CD4-positive, alpha-beta memory T cell (primary cell): ENCODE measurements at regions not wholly inside any gene's neighbourhood (a gene's known extent, or its start where the extent isn't known, plus 50 kb on each side); places are given as distances from the start of the nearest gene placed in this dataset.
A peak's percentile ranks its signal among the peaks of the same experiment; 100 is the strongest.

ENCODE experiments used
- CTCF ChIA-PET: fragments of 350-600 bp; sonication (Branson Sonifier 250); formaldehyde crosslinking; loops from one replicate; lab custom pipeline; 2021; ENCODE audit warnings: inconsistent platforms; ENCODE audit not compliant: partially characterized antibody; lab: Charles Lee
- POLR2A ChIA-PET: fragments of 350-600 bp; sonication (Branson Sonifier 250); formaldehyde crosslinking; loops from one replicate; lab custom pipeline; 2021; ENCODE audit not compliant: partially characterized antibody; lab: Charles Lee
- DNase-seq, 5 donors: peaks; one replicate each; pipeline versions ENCODE4 v3.0.0 to v3.0.0-alpha.2; 2020 to 2022; ENCODE audit warnings: mixed read lengths in 1 of 5
- H3K27ac ChIP-seq: one replicate; pipeline ENCODE4 v1.7.0; 2013; ENCODE audit warnings: low read depth, low read length
- H3K27me3 ChIP-seq: 2 replicates; pipeline ENCODE4 v1.7.0; 2013; ENCODE audit warnings: mild to moderate bottlenecking, low read length, moderate library complexity; ENCODE audit not compliant: insufficient read depth
- H3K36me3 ChIP-seq: 2 replicates; pipeline ENCODE4 v1.7.0; 2013; ENCODE audit warnings: mild to moderate bottlenecking, low read length, moderate library complexity; ENCODE audit not compliant: insufficient read depth
- H3K4me1 ChIP-seq: 2 replicates; pipeline ENCODE4 v1.7.0; 2013; ENCODE audit warnings: mild to moderate bottlenecking, low read length, moderate library complexity; ENCODE audit not compliant: insufficient read depth
- H3K4me3 ChIP-seq, 2 donors: one replicate each; pipeline ENCODE4 v1.7.0; 2013; ENCODE audit warnings: low read length in 2 of 2, mild to moderate bottlenecking in 1 of 2
- H3K9me3 ChIP-seq, 2 donors: one replicate each; pipeline ENCODE4 v1.7.0; 2013; ENCODE audit warnings: low read length in 2 of 2, control low read depth in 1 of 2; ENCODE audit not compliant: control insufficient read depth in 1 of 2
- H3K27ac Mint-ChIP-seq, 7 donors: one replicate each; pipeline ENCODE4 v1.8.0; 2020 to 2021; ENCODE audit warnings: mixed read lengths in 7 of 7, mild to moderate bottlenecking in 6 of 7, inconsistent platforms in 3 of 7, moderate library complexity in 3 of 7
- H3K27me3 Mint-ChIP-seq, 2 donors: one replicate each; pipeline ENCODE4 v1.8.0; 2020 to 2021; ENCODE audit warnings: mixed read lengths in 2 of 2
- H3K36me3 Mint-ChIP-seq, 2 donors: one replicate each; pipeline ENCODE4 v1.8.0; 2020 to 2021; ENCODE audit warnings: mixed read lengths in 2 of 2, inconsistent platforms in 1 of 2, mild to moderate bottlenecking in 1 of 2
- H3K4me1 Mint-ChIP-seq, 4 donors: one replicate each; pipeline ENCODE4 v1.8.0; 2020 to 2021; ENCODE audit warnings: mixed read lengths in 4 of 4, mild to moderate bottlenecking in 1 of 4
- H3K4me3 Mint-ChIP-seq, 8 donors: one replicate each; pipeline ENCODE4 v1.8.0; 2020 to 2021; ENCODE audit warnings: mixed read lengths in 8 of 8, mild to moderate bottlenecking in 7 of 8, moderate library complexity in 6 of 8, inconsistent platforms in 3 of 8
- H3K9me3 Mint-ChIP-seq, 8 donors: one replicate each; pipeline ENCODE4 v1.8.0; 2020 to 2021; ENCODE audit warnings: mixed read lengths in 8 of 8, mild to moderate bottlenecking in 5 of 8, inconsistent platforms in 3 of 8, moderate library complexity in 1 of 8
- intact Hi-C: fragments of 100-400 bp; cut with micrococcal nuclease; formaldehyde crosslinking; loops from one replicate; pipeline ENCODE4 v1.15.1; 2023

DNA sequence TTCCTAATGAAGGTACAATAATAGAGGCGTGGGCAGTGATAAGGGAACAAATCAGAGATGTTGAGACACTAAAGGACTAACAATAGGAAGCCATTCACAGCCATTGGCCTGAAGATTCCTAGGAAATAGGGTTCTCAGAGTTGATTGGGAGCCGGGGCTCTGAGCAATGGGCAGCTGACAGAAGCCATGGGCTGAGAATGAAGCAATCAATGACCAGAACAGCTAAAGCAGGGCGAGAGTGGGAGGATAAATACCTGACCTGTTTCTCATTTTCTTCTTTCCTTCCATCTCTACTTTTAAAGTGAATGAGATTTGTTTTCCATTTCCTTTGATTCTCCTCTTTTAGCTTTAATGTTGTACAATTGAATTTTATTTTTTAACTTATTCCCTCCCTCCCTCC lies 774.7 kb upstream of the ADGRL4 start:
- intact Hi-C loops, result no loop called here
- no peak for DNase-seq
- no peaks in the 10 kb centered on the region for H3K4me1 Mint-ChIP-seq
- H3K36me3 Mint-ChIP-seq, result no peaks in the 10 kb centered on the region
- ChIA-PET CTCF (no interaction called here), POLR2A (no interaction called here)
- no peak overlapping the region for H3K4me3 ChIP-seq
- H3K4me3 Mint-ChIP-seq, result no peak overlapping the region
- no peaks in the 10 kb centered on the region for H3K9me3 ChIP-seq
- no peak overlapping the region for H3K27ac Mint-ChIP-seq
- no peaks in the 10 kb centered on the region for H3K27me3 Mint-ChIP-seq
- H3K9me3 Mint-ChIP-seq, result peaks cover 0 to 8% (median 3%) of the 10 kb centered on the region in 8 donors
- H3K27ac ChIP-seq, result no peak overlapping the region
- no peaks in the 10 kb centered on the region for H3K27me3 ChIP-seq
- H3K36me3 ChIP-seq, result no peaks in the 10 kb centered on the region
- H3K4me1 ChIP-seq, result no peaks in the 10 kb centered on the region

DNA sequence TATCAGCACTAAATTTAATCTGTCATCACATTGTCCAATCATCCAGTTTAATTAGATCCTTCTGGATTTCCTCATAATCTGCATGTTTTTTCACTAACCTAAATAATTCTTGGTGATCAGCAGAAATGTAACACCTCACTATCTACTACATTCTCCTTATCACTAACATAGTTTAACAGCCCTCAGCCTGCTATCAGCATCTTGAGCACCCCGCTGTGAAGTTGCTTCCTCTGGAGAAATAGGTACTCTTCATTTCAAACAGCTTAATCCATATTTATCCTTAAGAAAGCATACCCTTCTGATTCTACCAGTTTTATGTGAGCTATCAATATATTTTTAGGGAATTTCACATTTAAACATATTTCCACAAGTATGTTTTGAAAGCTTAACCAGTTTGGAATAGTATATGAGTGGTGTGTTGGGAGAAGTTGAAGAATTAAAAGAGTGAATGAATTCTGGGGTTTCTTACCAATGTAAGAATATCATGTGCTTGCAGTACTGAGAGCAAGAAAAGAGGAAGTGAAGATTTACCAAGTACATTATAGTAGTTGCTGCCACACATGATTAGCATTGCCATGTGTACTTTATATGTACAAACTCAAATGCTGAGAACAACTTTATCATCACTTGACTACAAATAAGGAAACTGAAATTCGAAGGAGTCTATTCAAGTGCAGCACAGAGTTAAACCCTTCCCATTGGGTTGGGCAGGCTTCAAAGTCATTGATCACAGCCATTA lies 771.1 kb upstream of the ADGRL4 start:
- no peaks in the 10 kb centered on the region for H3K4me1 Mint-ChIP-seq
- H3K9me3 Mint-ChIP-seq, result peaks cover 0 to 8% (median 4%) of the 10 kb centered on the region in 8 donors
- intact Hi-C loops, result no loop called here
- H3K27me3 Mint-ChIP-seq, result no peaks in the 10 kb centered on the region
- Histone ChIP-seq H3K36me3 (no peaks in the 10 kb centered on the region), H3K4me3 (no peak overlapping the region), H3K27me3 (no peaks in the 10 kb centered on the region), H3K9me3 (no peaks in the 10 kb centered on the region), H3K27ac (no peak overlapping the region), H3K4me1 (no peaks in the 10 kb centered on the region)
- DNase-seq, result no peak
- H3K27ac Mint-ChIP-seq, result no peak overlapping the region
- CTCF ChIA-PET, result no interaction called here
- POLR2A ChIA-PET, result no interaction called here
- H3K36me3 Mint-ChIP-seq, result no peaks in the 10 kb centered on the region
- peak overlapping the region in 1 of 8 donors; percentile 3 for H3K4me3 Mint-ChIP-seq

DNA sequence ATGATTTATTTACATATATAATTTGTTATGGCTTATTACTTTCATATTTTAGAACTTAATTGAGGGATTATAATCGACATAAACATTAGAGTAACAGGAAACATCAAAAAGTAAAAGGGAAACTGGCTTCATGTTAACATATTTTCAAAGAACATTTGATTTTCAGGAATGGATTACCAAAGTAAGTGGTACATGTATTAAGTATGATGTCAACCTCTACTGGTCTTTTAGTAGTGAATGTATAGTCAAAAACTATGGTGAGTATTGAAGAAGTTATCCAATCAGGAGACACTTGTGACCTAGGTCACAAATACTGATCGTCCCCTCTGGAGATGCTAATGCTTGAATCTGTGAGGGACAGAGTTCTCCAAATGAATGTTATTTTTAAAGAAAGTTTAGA lies 768.9 kb upstream of the ADGRL4 start:
- no peaks in the 10 kb centered on the region for H3K9me3 ChIP-seq
- H3K9me3 Mint-ChIP-seq, result peaks cover 0 to 6% (median 4%) of the 10 kb centered on the region in 8 donors
- H3K4me1 ChIP-seq, result no peaks in the 10 kb centered on the region
- no peak for DNase-seq
- intact Hi-C loops, result no loop called here
- POLR2A ChIA-PET, result no interaction called here
- CTCF ChIA-PET, result no interaction called here
- H3K36me3 ChIP-seq, result no peaks in the 10 kb centered on the region
- H3K27me3 ChIP-seq, result no peaks in the 10 kb centered on the region
- H3K4me1 Mint-ChIP-seq, result no peaks in the 10 kb centered on the region
- H3K27ac ChIP-seq, result no peak overlapping the region
- no peak overlapping the region for H3K4me3 ChIP-seq
- H3K4me3 Mint-ChIP-seq, result no peak overlapping the region
- no peak overlapping the region for H3K27ac Mint-ChIP-seq
- no peaks in the 10 kb centered on the region for H3K27me3 Mint-ChIP-seq
- H3K36me3 Mint-ChIP-seq, result no peaks in the 10 kb centered on the region

DNA sequence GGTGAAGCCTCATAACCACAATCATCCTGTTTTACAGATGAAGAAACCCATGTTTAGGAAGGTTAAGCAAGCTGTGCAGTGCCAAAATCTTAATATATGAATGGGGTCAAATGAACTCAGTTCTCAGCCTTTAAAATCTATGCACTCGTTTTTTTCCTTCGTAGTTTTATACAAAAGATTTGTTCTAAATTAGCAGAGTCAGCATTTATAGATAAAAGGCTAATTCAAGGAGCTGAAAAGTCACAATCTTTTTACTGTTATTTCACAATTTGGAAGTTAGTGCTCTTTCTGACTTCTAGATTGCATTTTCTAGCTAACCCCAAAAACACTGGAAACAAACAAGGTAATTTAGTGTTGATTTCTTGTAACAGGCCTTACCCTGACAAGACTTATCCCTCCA lies 766.9 kb upstream of the ADGRL4 start:
- POLR2A ChIA-PET, result no interaction called here
- Mint-ChIP-seq H3K9me3 (peaks cover 0 to 6% (median 4%) of the 10 kb centered on the region in 8 donors), H3K4me1 (no peaks in the 10 kb centered on the region), H3K4me3 (no peak overlapping the region), H3K27ac (no peak overlapping the region), H3K27me3 (no peaks in the 10 kb centered on the region), H3K36me3 (no peaks in the 10 kb centered on the region)
- no peaks in the 10 kb centered on the region for H3K4me1 ChIP-seq
- no peak overlapping the region for H3K4me3 ChIP-seq
- no peaks in the 10 kb centered on the region for H3K27me3 ChIP-seq
- CTCF ChIA-PET, result no interaction called here
- no peaks in the 10 kb centered on the region for H3K36me3 ChIP-seq
- no peak overlapping the region for H3K27ac ChIP-seq
- intact Hi-C loops, result no loop called here
- no peaks in the 10 kb centered on the region for H3K9me3 ChIP-seq
- DNase-seq, result no peak

DNA sequence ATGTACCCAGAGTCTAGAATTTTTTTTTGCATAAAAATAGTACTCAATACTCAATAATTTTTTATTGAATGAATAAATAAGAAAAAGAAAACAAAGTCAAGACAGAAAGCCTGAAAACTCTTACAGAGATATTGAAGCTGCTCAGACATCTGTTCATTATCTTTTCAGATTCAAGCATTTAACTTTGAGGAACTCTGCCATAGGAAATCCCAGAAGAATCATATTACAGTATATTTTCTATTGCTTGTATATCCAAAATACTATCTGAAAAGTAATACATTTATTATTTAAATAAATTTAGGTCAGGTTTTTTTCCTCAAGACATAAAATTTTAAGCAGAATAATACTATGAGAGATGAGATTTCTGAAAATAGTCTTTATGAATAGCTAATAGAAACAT lies 755.9 kb upstream of the ADGRL4 start:
- Mint-ChIP-seq H3K4me1 (no peaks in the 10 kb centered on the region), H3K4me3 (no peak overlapping the region), H3K27me3 (no peaks in the 10 kb centered on the region), H3K36me3 (no peaks in the 10 kb centered on the region), H3K27ac (no peak overlapping the region), H3K9me3 (peaks cover 1 to 14% (median 6%) of the 10 kb centered on the region in 8 donors)
- no peak for DNase-seq
- no peak overlapping the region for H3K4me3 ChIP-seq
- H3K4me1 ChIP-seq, result no peaks in the 10 kb centered on the region
- H3K27ac ChIP-seq, result no peak overlapping the region
- no peaks in the 10 kb centered on the region for H3K9me3 ChIP-seq
- POLR2A ChIA-PET, result no interaction called here
- intact Hi-C loops, result no loop called here
- no peaks in the 10 kb centered on the region for H3K27me3 ChIP-seq
- no peaks in the 10 kb centered on the region for H3K36me3 ChIP-seq
- CTCF ChIA-PET, result no interaction called here

DNA sequence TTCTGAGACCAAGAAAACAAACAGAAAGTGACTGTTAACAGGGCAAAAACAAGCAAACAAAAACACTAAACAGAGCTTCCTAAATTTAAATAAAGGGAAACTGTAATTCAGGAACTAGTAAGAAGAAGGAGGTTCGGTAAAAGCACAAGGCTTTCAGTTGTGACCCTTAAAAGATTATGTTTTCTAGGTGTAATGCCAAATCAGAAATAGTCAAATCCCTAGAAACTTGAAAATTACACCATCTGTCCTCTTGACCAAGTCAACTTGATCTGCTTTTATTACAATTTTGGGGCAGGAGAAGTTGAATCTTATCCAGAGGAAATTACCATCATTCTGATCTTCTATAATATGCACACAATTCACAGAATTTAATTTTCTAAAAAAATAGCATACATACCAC lies 754.0 kb upstream of the ADGRL4 start:
- H3K4me1 Mint-ChIP-seq, result no peaks in the 10 kb centered on the region
- Histone ChIP-seq H3K27ac (no peak overlapping the region), H3K4me1 (no peaks in the 10 kb centered on the region), H3K36me3 (no peaks in the 10 kb centered on the region), H3K9me3 (no peaks in the 10 kb centered on the region), H3K4me3 (no peak overlapping the region), H3K27me3 (no peaks in the 10 kb centered on the region)
- H3K9me3 Mint-ChIP-seq, result peaks cover 2 to 18% (median 8%) of the 10 kb centered on the region in 8 donors
- POLR2A ChIA-PET, result no interaction called here
- H3K27ac Mint-ChIP-seq, result no peak overlapping the region
- H3K4me3 Mint-ChIP-seq, result no peak overlapping the region
- intact Hi-C loops, result no loop called here
- no peak for DNase-seq
- H3K36me3 Mint-ChIP-seq, result no peaks in the 10 kb centered on the region
- no peaks in the 10 kb centered on the region for H3K27me3 Mint-ChIP-seq
- CTCF ChIA-PET, result no interaction called here

DNA sequence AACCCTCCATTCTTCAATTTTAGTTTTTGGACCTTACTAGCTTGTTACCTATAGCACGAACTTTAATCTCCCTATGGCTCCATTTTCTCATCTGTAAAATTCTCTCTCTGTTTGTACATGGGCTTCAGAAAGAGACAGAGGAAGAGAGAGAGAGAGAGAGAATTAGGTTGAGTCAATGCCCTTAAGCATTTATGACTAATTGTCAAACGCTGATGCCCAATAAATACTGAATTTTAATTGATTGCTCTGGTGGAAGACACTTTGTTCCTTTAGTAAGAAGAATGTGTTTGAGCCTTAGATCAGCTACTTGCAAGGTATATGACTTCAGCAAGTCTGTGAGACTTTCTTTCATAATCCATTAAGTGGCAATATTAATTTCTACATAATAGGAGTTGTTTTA lies 743.1 kb upstream of the ADGRL4 start:
- POLR2A ChIA-PET, result no interaction called here
- no peak for DNase-seq
- H3K4me1 Mint-ChIP-seq, result no peaks in the 10 kb centered on the region
- intact Hi-C loops, result no loop called here
- H3K36me3 ChIP-seq, result no peaks in the 10 kb centered on the region
- CTCF ChIA-PET, result no interaction called here
- H3K4me1 ChIP-seq, result no peaks in the 10 kb centered on the region
- H3K27ac Mint-ChIP-seq, result no peak overlapping the region
- no peaks in the 10 kb centered on the region for H3K36me3 Mint-ChIP-seq
- no peaks in the 10 kb centered on the region for H3K27me3 Mint-ChIP-seq
- no peak overlapping the region for H3K27ac ChIP-seq
- H3K9me3 ChIP-seq, result no peaks in the 10 kb centered on the region
- H3K4me3 Mint-ChIP-seq, result no peak overlapping the region
- H3K27me3 ChIP-seq, result no peaks in the 10 kb centered on the region
- no peak overlapping the region for H3K4me3 ChIP-seq
- peaks cover 0 to 13% (median 3%) of the 10 kb centered on the region in 8 donors for H3K9me3 Mint-ChIP-seq
